ENCODE measurements at regions not wholly inside any gene's neighbourhood (a gene's known extent, or its start where the extent isn't known, plus 50 kb on each side); places are given as distances from the start of the nearest gene placed in this dataset.

GRCh38 chr5:135190416-135191083, 156.5 kb upstream of the PITX1 start:
- peak overlapping the region; percentile 85 for H3K4me2 ChIP-seq
- H3K4me3 ChIP-seq (ENCODE audit: low read depth in 2 of 2, low read length in 1 of 2) = peak overlapping the region in 1 of 2 experiments; percentile 50; a peak in 1 of 4 replicates
- DNase-seq = no peak
- H2AFZ ChIP-seq (ENCODE audit: low read depth) = peak overlapping the region; percentile 63; the same call in 1 of the 2 replicates
- H3K79me2 ChIP-seq (ENCODE audit: insufficient read depth) = no peaks in the 10 kb centered on the region
- POLR2A ChIA-PET = interaction anchor here (0.8 kb wide), 1 partner anchor 286 kb away, joined by 4 read pairs; the partner anchor contains the start of gene PCBD2
- no peaks in the 10 kb centered on the region for H3K36me3 ChIP-seq (replicated peaks in 1 of 2; ENCODE audit: control insufficient read depth in 1 of 2, insufficient read depth in 2 of 2, low read length in 1 of 2)
- H3K4me1 ChIP-seq (ENCODE audit: control insufficient read depth in 1 of 2, insufficient read depth in 2 of 2, low read depth in 1 of 2, low read length in 1 of 2) = peaks cover 0 to 7% of the 10 kb centered on the region in 2 experiments; a peak in 1 of 4 replicates
- H4K20me1 ChIP-seq (ENCODE audit: insufficient read depth) = no peaks in the 10 kb centered on the region
- H3K27me3 ChIP-seq (ENCODE audit: insufficient read depth) = no peaks in the 10 kb centered on the region
- WGBS (ENCODE audit: low lambda C conversion rate) = 93% methylated on average over 22 of the region's 22 CpGs
- H3K9me2 ChIP-seq = no peaks in the 10 kb centered on the region
- no peaks in the 10 kb centered on the region for H3K9me3 ChIP-seq
- TF ChIP-seq EP300 (IDR thresholded peaks at IDR 0.05; ENCODE audit: borderline replicate concordance in 1 of 2, low read depth in 1 of 2, low read length in 1 of 2) (no peak), GABPA (IDR thresholded peaks at IDR 0.05; ENCODE audit: low read depth) (no peak), JUND (IDR thresholded peaks at IDR 0.05) (no peak)
- CTCF ChIA-PET = interaction anchor here (0.6 to 3.9 kb wide), 38 partner anchors 8 to 452 kb away, joined by 3 to 32 read pairs (median 4); partner anchors contain the start of genes C5orf24, CAMLG, PCBD2 and PITX1
- no peak overlapping the region for H3K27ac ChIP-seq (ENCODE audit: low read depth in 2 of 2, low read length in 1 of 2)
- no peaks in the 10 kb centered on the region for H3F3A ChIP-seq (replicated peaks; ENCODE audit: insufficient read depth)
- no peak overlapping the region for H3K9ac ChIP-seq

- H3K4me3 ChIP-seq (ENCODE audit: low read depth in 2 of 2, low read length in 1 of 2) = no peak overlapping the region
- TF ChIP-seq FOXM1 (IDR thresholded peaks at IDR 0.05; ENCODE audit: low read depth) (no peak), EP300 (IDR thresholded peaks at IDR 0.05; ENCODE audit: borderline replicate concordance in 1 of 2, low read depth in 1 of 2, low read length in 1 of 2) (no peak), JUND (IDR thresholded peaks at IDR 0.05) (no peak), PBX3 (IDR thresholded peaks at IDR 0.05) (no peak), RXRA (IDR thresholded peaks at IDR 0.05; ENCODE audit: borderline replicate concordance, low read depth) (no peak), USF2 (IDR thresholded peaks at IDR 0.05; ENCODE audit: borderline replicate concordance, low read depth, low read length) (no peak), SIN3A (IDR thresholded peaks at IDR 0.05; ENCODE audit: borderline replicate concordance, low read depth, low read length) (no peak), ZBTB33 (IDR thresholded peaks at IDR 0.05; ENCODE audit: borderline replicate concordance, low read depth) (no peak)
- H3K9ac ChIP-seq = no peak overlapping the region
- H2AFZ ChIP-seq (ENCODE audit: low read depth) = no peak overlapping the region
- CTCF ChIA-PET = interaction anchor here (0.8 to 3.9 kb wide), 6 partner anchors 10 to 272 kb away, joined by 3 to 29 read pairs (median 6); no protein-coding TSS in a partner anchor
- no peaks in the 10 kb centered on the region for H3K36me3 ChIP-seq (replicated peaks in 1 of 2; ENCODE audit: control insufficient read depth in 1 of 2, insufficient read depth in 2 of 2, low read length in 1 of 2)
- no peaks in the 10 kb centered on the region for H3K9me2 ChIP-seq
- no peak overlapping the region for H3K4me2 ChIP-seq
- no peaks in the 10 kb centered on the region for H3K79me2 ChIP-seq (ENCODE audit: insufficient read depth)
- H3F3A ChIP-seq (replicated peaks; ENCODE audit: insufficient read depth) = no peaks in the 10 kb centered on the region
- peaks cover 0 to 7% of the 10 kb centered on the region in 2 experiments; a peak in 1 of 4 replicates for H3K4me1 ChIP-seq (ENCODE audit: control insufficient read depth in 1 of 2, insufficient read depth in 2 of 2, low read depth in 1 of 2, low read length in 1 of 2)
- no peaks in the 10 kb centered on the region for H4K20me1 ChIP-seq (ENCODE audit: insufficient read depth)
- POLR2A ChIA-PET = no interaction called here
- WGBS (ENCODE audit: low lambda C conversion rate) = 85% methylated on average over 13 of the region's 13 CpGs
- no peaks in the 10 kb centered on the region for H3K27me3 ChIP-seq (ENCODE audit: insufficient read depth)
- DNase-seq = no peak
- H3K9me3 ChIP-seq = no peaks in the 10 kb centered on the region
- no peak overlapping the region for H3K27ac ChIP-seq (ENCODE audit: low read depth in 2 of 2, low read length in 1 of 2)
Measured at GRCh38 chr5:135189024-135189423, 155.0 kb upstream of the PITX1 start.
